ENCODE measurements at regions not wholly inside any gene's neighbourhood (a gene's known extent, or its start where the extent isn't known, plus 50 kb on each side); places are given as distances from the start of the nearest gene placed in this dataset.

DNA sequence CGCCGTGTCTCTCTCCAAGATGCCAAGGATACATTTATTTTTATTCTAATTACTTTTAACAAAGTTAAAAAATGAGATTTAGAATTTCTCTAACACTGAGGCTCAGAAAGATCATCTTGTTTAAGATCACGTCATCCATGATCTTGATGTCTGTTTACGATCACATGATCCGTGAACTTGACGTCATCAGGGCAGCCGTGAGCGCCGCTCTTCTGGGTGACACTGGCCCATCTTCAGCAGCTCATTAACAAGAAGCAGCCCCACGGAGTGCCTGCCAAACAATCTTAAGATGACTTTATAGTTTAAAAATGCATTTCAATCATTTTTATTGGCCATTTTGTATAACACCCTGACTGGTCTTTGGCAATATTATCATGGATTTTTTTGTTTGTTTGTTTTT lies 291.1 kb upstream of the PRKCQ start:
- H3K79me1 ChIP-seq (ENCODE audit: low read depth, low read length): no peaks in the 10 kb centered on the region
- H2BK5ac ChIP-seq (ENCODE audit: low read length): no peak overlapping the region
- H3K4me1 ChIP-seq (ENCODE audit: control insufficient read depth in 2 of 2, insufficient read depth in 1 of 2, low read depth in 1 of 2, low read length in 2 of 2): peaks cover 2 to 11% of the 10 kb centered on the region in 2 donors
- no peak overlapping the region for H4K91ac ChIP-seq (ENCODE audit: low read depth, low read length, poor library complexity)
- H3K36me3 ChIP-seq (replicated peaks in 1 of 2; ENCODE audit: control insufficient read depth in 2 of 2, insufficient read depth in 2 of 2, low read length in 2 of 2): no peaks in the 10 kb centered on the region
- no peak overlapping the region for H3K9ac ChIP-seq (ENCODE audit: low read depth, low read length, poor library complexity)
- no peak overlapping the region for H2BK15ac ChIP-seq (ENCODE audit: low read length)
- no peak overlapping the region for H2AFZ ChIP-seq (ENCODE audit: low read length)
- H3K14ac ChIP-seq (ENCODE audit: low read length): no peak overlapping the region
- no peak overlapping the region for H2BK120ac ChIP-seq (ENCODE audit: low read depth, low read length)
- no CpG with 5 or more reads among the region's 10 CpGs for WGBS, 2 donors (ENCODE audit: extremely low coverage in 2 of 2, insufficient read length in 2 of 2, insufficient replicate concordance in 1 of 2)
- no peaks in the 10 kb centered on the region for H3K27me3 ChIP-seq (ENCODE audit: control insufficient read depth in 3 of 3, insufficient read depth in 3 of 3, low read depth in 1 of 3, low read length in 3 of 3)
- H2AK5ac ChIP-seq (ENCODE audit: low read depth, low read length): no peak overlapping the region
- H3K4me2 ChIP-seq (ENCODE audit: insufficient read depth, low read length, poor library complexity, severe bottlenecking): no peak overlapping the region
- H3K4me3 ChIP-seq (ENCODE audit: low read length in 2 of 2): no peak overlapping the region
- no peak overlapping the region for H3K4ac ChIP-seq (ENCODE audit: low read length)
- peaks cover 0 to 2% of the 10 kb centered on the region in 2 donors for H3K9me3 ChIP-seq (replicated peaks in 1 of 2; ENCODE audit: control insufficient read depth in 2 of 2, insufficient read depth in 1 of 2, low read depth in 1 of 2, low read length in 2 of 2)
- no peak overlapping the region for H3K23ac ChIP-seq (ENCODE audit: low read depth, low read length, poor library complexity)
- no peak overlapping the region for H3K27ac ChIP-seq (replicated peaks; ENCODE audit: low read length)
- H2BK12ac ChIP-seq (ENCODE audit: low read length): no peak overlapping the region
- no peak overlapping the region for H3K18ac ChIP-seq (ENCODE audit: low read length)
- no peak overlapping the region for H4K8ac ChIP-seq (ENCODE audit: low read depth, low read length)
- no peak for DNase-seq (ENCODE audit: low spot score)

- no peaks in the 10 kb centered on the region for H3K27me3 ChIP-seq (ENCODE audit: control insufficient read depth in 3 of 3, insufficient read depth in 3 of 3, low read depth in 1 of 3, low read length in 3 of 3)
- H3K4me2 ChIP-seq (ENCODE audit: insufficient read depth, low read length, poor library complexity, severe bottlenecking): no peak overlapping the region
- no peak overlapping the region for H2BK12ac ChIP-seq (ENCODE audit: low read length)
- H3K79me1 ChIP-seq (ENCODE audit: low read depth, low read length): no peaks in the 10 kb centered on the region
- H4K8ac ChIP-seq (ENCODE audit: low read depth, low read length): no peak overlapping the region
- peaks cover 2 to 11% of the 10 kb centered on the region in 2 donors for H3K4me1 ChIP-seq (ENCODE audit: control insufficient read depth in 2 of 2, insufficient read depth in 1 of 2, low read depth in 1 of 2, low read length in 2 of 2)
- peaks cover 0 to 6% of the 10 kb centered on the region in 2 donors for H3K9me3 ChIP-seq (replicated peaks in 1 of 2; ENCODE audit: control insufficient read depth in 2 of 2, insufficient read depth in 1 of 2, low read depth in 1 of 2, low read length in 2 of 2)
- H4K91ac ChIP-seq (ENCODE audit: low read depth, low read length, poor library complexity): no peak overlapping the region
- DNase-seq (ENCODE audit: low spot score): no peak
- no peak overlapping the region for H3K18ac ChIP-seq (ENCODE audit: low read length)
- H2AFZ ChIP-seq (ENCODE audit: low read length): no peak overlapping the region
- H2BK15ac ChIP-seq (ENCODE audit: low read length): no peak overlapping the region
- no peak overlapping the region for H3K9ac ChIP-seq (ENCODE audit: low read depth, low read length, poor library complexity)
- H2BK5ac ChIP-seq (ENCODE audit: low read length): no peak overlapping the region
- H3K4ac ChIP-seq (ENCODE audit: low read length): no peak overlapping the region
- no peak overlapping the region for H3K4me3 ChIP-seq (ENCODE audit: low read length in 2 of 2)
- no peak overlapping the region for H2BK120ac ChIP-seq (ENCODE audit: low read depth, low read length)
- H3K36me3 ChIP-seq (replicated peaks in 1 of 2; ENCODE audit: control insufficient read depth in 2 of 2, insufficient read depth in 2 of 2, low read length in 2 of 2): no peaks in the 10 kb centered on the region
- WGBS, 2 donors (ENCODE audit: extremely low coverage in 2 of 2, insufficient read length in 2 of 2, insufficient replicate concordance in 1 of 2): no CpG with 5 or more reads among the region's 6 CpGs
- no peak overlapping the region for H3K14ac ChIP-seq (ENCODE audit: low read length)
- no peak overlapping the region for H2AK5ac ChIP-seq (ENCODE audit: low read depth, low read length)
- H3K27ac ChIP-seq (replicated peaks; ENCODE audit: low read length): no peak overlapping the region
- H3K23ac ChIP-seq (ENCODE audit: low read depth, low read length, poor library complexity): no peak overlapping the region
Observed at GRCh38 chr10:6868036-6868725, 288.1 kb upstream of the PRKCQ start.

DNA sequence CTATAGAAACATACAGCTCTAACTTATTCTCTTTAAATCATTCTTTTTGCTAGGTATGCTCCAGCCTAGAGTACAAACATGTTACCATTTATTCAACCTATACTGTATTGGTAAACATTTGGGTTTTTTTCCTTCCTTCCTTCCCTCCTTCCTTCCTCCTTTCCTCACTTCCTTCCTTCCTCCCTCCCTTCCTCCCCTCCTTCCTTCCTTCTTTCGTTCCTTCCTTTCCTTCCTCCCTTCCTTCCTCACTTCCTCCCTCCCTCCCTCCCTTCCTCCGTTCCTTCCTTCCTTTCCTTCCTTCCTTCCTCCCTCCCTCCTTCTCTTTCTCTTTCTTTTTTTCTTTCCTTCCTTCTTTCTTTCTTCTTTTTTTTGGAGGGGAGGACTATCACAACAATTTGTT lies 286.7 kb upstream of the PRKCQ start:
- H2BK12ac ChIP-seq (ENCODE audit: low read length): no peak overlapping the region
- no peak overlapping the region for H3K27ac ChIP-seq (replicated peaks; ENCODE audit: low read length)
- no peak overlapping the region for H3K4me2 ChIP-seq (ENCODE audit: insufficient read depth, low read length, poor library complexity, severe bottlenecking)
- no peaks in the 10 kb centered on the region for H3K36me3 ChIP-seq (replicated peaks in 1 of 2; ENCODE audit: control insufficient read depth in 2 of 2, insufficient read depth in 2 of 2, low read length in 2 of 2)
- H2BK15ac ChIP-seq (ENCODE audit: low read length): no peak overlapping the region
- DNase-seq (ENCODE audit: low spot score): no peak
- no peaks in the 10 kb centered on the region for H3K27me3 ChIP-seq (ENCODE audit: control insufficient read depth in 3 of 3, insufficient read depth in 3 of 3, low read depth in 1 of 3, low read length in 3 of 3)
- no peak overlapping the region for H3K9ac ChIP-seq (ENCODE audit: low read depth, low read length, poor library complexity)
- H3K23ac ChIP-seq (ENCODE audit: low read depth, low read length, poor library complexity): no peak overlapping the region
- no peak overlapping the region for H2BK120ac ChIP-seq (ENCODE audit: low read depth, low read length)
- no peak overlapping the region for H2AK5ac ChIP-seq (ENCODE audit: low read depth, low read length)
- H3K4me1 ChIP-seq (ENCODE audit: control insufficient read depth in 2 of 2, insufficient read depth in 1 of 2, low read depth in 1 of 2, low read length in 2 of 2): peaks cover 2 to 11% of the 10 kb centered on the region in 2 donors
- no peak overlapping the region for H3K4ac ChIP-seq (ENCODE audit: low read length)
- no peak overlapping the region for H3K14ac ChIP-seq (ENCODE audit: low read length)
- H2BK5ac ChIP-seq (ENCODE audit: low read length): no peak overlapping the region
- H3K18ac ChIP-seq (ENCODE audit: low read length): no peak overlapping the region
- H2AFZ ChIP-seq (ENCODE audit: low read length): no peak overlapping the region
- H3K9me3 ChIP-seq (replicated peaks in 1 of 2; ENCODE audit: control insufficient read depth in 2 of 2, insufficient read depth in 1 of 2, low read depth in 1 of 2, low read length in 2 of 2): peaks cover 0 to 6% of the 10 kb centered on the region in 2 donors
- H4K91ac ChIP-seq (ENCODE audit: low read depth, low read length, poor library complexity): no peak overlapping the region
- 100% methylated on average over 1 of the region's 2 CpGs; no CpG with 5 or more reads in 1 of the 2 donors for WGBS, 2 donors (ENCODE audit: extremely low coverage in 2 of 2, insufficient read length in 2 of 2, insufficient replicate concordance in 1 of 2)
- H4K8ac ChIP-seq (ENCODE audit: low read depth, low read length): no peak overlapping the region
- H3K79me1 ChIP-seq (ENCODE audit: low read depth, low read length): no peaks in the 10 kb centered on the region
- H3K4me3 ChIP-seq (ENCODE audit: low read length in 2 of 2): no peak overlapping the region

DNA sequence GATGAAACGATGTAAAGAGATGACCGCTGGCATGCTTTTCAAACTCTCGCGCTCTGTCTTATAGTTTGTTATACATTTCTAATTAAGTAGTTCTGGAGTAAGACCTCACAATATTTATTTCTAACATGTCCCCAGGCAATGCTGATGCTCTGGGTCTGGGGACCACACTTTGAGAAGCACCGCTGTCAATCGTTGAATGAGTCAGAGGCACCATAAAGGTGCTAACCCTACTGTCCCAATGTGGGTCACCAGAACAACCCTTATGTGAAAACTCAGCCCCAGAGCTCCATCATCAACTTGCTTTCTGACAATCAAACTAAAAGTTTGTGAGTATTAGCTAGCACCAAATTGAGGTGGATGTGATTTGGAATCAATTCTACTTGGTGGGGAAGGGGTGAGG lies 284.1 kb upstream of the PRKCQ start:
- Histone ChIP-seq H3K18ac (ENCODE audit: low read length) (no peak overlapping the region), H3K9ac (ENCODE audit: low read depth, low read length, poor library complexity) (no peak overlapping the region), H3K79me1 (ENCODE audit: low read depth, low read length) (no peaks in the 10 kb centered on the region), H3K14ac (ENCODE audit: low read length) (no peak overlapping the region), H2BK5ac (ENCODE audit: low read length) (no peak overlapping the region), H3K4me1 (ENCODE audit: control insufficient read depth in 2 of 2, insufficient read depth in 1 of 2, low read depth in 1 of 2, low read length in 2 of 2) (peaks cover 2 to 11% of the 10 kb centered on the region in 2 donors), H3K23ac (ENCODE audit: low read depth, low read length, poor library complexity) (no peak overlapping the region), H3K4me2 (ENCODE audit: insufficient read depth, low read length, poor library complexity, severe bottlenecking) (no peak overlapping the region), H3K36me3 (replicated peaks in 1 of 2; ENCODE audit: control insufficient read depth in 2 of 2, insufficient read depth in 2 of 2, low read length in 2 of 2) (no peaks in the 10 kb centered on the region), H2AK5ac (ENCODE audit: low read depth, low read length) (no peak overlapping the region), H3K4ac (ENCODE audit: low read length) (no peak overlapping the region), H3K27ac (replicated peaks; ENCODE audit: low read length) (no peak overlapping the region), H2BK15ac (ENCODE audit: low read length) (no peak overlapping the region), H3K9me3 (replicated peaks in 1 of 2; ENCODE audit: control insufficient read depth in 2 of 2, insufficient read depth in 1 of 2, low read depth in 1 of 2, low read length in 2 of 2) (peaks cover 0 to 6% of the 10 kb centered on the region in 2 donors), H2BK120ac (ENCODE audit: low read depth, low read length) (no peak overlapping the region), H2AFZ (ENCODE audit: low read length) (no peak overlapping the region), H2BK12ac (ENCODE audit: low read length) (no peak overlapping the region), H3K27me3 (ENCODE audit: control insufficient read depth in 3 of 3, insufficient read depth in 3 of 3, low read depth in 1 of 3, low read length in 3 of 3) (no peaks in the 10 kb centered on the region), H3K4me3 (ENCODE audit: low read length in 2 of 2) (no peak overlapping the region), H4K8ac (ENCODE audit: low read depth, low read length) (no peak overlapping the region), H4K91ac (ENCODE audit: low read depth, low read length, poor library complexity) (no peak overlapping the region)
- DNase-seq (ENCODE audit: low spot score): no peak
- no CpG with 5 or more reads among the region's 6 CpGs for WGBS, 2 donors (ENCODE audit: extremely low coverage in 2 of 2, insufficient read length in 2 of 2, insufficient replicate concordance in 1 of 2)

All from neuronal stem cell (in vitro differentiated cells).